ENCODE measurements at regions not wholly inside any gene's neighbourhood (a gene's known extent, or its start where the extent isn't known, plus 50 kb on each side); places are given as distances from the start of the nearest gene placed in this dataset.
"Not testable (repeated sequence)": the region's sequence is repeated elsewhere in the genome, so short reads cannot be mapped to it uniquely, and the experiment has no call there.

DNA sequence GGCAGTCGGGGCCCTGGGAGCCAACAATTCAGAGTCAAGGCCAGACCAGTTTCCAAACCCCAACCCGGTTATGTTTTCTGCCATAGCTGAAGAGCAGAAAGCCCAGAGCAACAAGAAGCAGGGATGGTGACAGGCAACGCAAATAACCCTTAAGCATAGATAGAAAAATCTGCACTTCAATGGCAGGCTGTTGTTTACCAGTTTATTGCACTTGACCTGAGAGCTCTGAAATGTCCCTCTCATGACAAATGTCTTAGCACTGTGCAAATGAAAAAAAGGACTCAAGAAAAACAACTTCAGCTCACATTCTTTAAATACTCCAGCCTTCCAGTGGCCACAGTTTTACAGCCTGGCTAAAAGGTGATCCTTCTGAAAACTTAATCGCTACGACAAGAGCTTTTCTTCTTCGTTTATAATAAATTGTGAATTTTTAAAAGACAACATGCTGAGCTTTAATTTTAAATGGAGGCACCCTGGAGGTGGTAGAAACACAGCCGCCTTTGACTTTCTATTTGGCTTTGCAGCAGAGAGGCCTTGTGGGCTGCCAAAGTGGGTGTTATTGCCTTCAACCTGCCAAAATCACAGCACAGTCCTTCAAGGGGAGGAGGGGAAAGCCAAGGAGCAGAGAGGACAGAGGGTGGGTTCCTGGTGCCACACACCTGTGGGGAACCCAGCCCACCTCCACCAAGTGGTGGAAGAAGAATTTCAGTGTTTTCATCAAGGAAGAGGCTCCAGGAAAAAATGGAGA lies 289.5 kb upstream of the CDYL start:
- DNase-seq, result no peak

DNA sequence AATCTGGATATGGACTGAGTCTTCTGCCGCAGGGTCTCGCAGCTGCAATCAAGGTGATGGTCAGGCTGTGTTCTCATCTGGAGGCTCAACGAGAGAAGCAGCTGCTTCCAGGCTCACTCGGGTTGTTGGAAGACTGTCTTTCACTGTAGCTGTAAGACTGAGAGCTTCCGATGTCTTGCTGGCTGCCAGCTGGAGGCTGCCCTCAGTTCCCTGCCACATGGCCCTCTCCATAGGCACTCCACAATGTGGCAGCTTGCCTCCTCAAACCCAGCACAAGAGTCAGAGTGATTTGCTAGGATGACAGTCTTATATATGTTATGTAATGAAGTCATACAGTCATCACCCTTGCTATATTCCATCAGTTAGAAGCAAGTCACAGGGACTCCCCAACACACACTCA lies 290.5 kb upstream of the CDYL start:
- no peak for DNase-seq

GRCh38 chr6:4482461-4482860 lies 293.7 kb upstream of the CDYL start:
- DNase-seq, result no peak

DNA sequence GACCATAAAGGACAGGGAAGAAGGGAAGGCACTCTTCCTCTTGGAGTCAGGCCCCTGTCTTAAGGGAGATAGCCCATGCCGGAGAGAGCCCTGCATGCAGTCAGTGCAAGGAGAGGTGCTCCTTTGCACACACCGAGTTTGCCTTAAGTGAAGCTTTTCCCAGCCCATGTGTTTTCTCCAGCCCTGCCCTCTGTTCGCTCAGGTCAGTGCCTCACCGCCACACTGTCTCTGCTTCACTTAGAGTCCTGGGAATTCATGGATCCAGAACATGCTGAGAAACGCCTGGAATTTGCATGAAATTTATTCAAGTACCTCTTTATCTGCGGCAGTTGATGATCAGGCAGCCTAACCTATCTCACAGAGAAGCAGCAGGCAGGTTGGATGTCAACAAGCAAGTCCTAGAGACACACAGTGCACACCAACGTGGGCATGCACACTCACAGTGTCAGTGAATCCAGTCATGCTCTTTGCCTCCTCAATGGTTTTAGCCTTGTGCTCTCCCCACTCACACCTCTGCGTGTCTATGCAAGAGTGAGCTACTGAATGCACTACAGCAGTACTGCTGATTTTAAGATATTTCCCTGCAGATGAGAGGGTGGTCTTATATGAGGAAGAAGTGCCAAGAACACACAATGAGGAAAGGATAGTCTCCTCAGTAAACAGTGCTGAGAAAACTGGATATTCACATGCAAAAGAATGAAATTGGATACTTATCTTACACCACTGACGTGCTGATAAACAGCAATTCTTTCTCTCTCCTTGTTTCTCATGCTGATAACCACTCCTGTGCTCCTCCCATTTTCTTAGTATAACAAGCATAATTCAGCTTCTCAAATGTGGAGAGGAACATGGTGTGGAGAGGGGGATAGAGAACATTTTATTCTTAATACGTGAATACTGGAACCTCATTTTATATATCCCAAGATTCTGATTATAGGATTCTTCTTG lies 295.1 kb upstream of the CDYL start:
- no peak for DNase-seq

GRCh38 chr6:4478098-4478497 lies 298.1 kb upstream of the CDYL start:
- DNase-seq, result no peak

- DNase-seq, result no peak
Measured at GRCh38 chr6:4474810-4475209, 301.4 kb upstream of the CDYL start.

DNA sequence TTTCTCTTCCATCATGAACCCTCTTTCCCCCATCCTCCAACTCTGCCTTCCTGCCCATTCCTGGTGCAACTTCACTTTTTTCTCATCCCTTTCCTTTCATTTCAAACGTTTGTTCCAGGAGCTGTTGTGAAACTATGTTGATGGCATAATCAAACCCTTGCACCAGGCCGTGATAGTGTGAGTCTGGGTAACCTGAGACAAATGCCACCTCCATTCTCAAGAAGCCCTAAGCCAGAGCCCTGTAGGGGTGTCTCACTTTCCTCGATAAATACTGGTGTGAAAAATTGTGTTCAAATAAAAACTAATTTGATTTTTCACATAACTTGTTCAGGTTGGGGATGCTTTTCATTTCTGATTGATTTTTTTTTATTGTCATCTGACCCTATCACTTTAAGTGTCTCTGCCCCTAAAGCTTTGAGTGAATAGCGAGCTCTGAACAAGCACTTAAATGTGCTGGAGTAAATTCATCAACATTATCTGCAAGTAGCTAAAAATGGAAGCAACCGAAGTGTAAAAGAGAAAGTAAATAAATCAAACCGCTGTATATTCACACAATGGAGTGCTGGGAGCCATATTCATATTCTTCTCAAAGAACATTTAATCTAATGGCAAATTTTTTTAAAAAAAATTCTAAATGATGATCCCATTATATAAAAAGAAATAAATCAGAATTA lies 303.1 kb upstream of the CDYL start:
- no peak for DNase-seq

DNA sequence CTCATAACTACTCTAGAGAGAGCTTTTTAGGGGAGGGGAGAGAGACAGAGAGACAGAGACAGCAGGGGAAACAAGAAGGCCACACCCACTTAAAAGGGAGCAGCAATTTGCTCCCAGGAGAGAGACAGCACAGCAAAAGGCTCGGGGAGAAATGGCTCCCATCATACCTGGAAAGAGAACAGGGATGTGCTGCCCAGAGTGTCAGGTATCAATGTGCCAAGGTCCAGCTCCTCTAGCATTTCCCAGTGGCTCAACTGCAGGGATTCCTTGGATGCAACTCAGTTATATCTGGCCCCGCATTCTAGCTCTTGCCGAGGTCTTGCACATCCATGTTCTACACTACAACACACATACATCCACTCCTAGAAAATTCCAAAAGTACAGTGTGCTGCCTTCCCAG lies 304.0 kb upstream of the CDYL start:
- no peak for DNase-seq

GRCh38 chr6:4471515-4471914 lies 304.7 kb upstream of the CDYL start:
- DNase-seq, result not testable (repeated sequence)

DNA sequence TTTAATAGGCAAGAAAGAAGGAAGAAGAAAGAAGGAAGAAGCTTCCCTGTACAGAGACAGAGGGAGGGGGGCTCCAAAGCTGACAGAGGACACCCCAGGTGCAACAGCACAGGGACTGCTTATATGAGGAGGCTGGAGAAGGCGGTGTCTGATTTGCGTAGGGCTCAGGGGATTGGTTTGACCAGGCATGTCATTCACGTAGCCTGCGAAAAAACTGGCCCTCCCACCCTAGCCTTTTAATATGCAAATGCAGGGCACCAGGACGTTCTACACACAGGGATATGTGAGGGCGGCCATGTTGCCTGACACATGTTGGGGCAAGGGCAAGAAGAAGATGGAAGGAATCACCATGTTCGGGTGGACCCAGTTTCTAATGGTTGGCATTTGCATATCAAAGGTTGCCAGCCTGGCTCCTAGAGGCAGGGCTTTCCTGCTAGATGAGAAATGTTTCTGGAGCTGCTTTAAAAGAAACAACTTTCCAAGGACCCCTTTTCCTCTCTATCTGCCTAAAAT lies 305.4 kb upstream of the CDYL start:
- no peak for DNase-seq

DNA sequence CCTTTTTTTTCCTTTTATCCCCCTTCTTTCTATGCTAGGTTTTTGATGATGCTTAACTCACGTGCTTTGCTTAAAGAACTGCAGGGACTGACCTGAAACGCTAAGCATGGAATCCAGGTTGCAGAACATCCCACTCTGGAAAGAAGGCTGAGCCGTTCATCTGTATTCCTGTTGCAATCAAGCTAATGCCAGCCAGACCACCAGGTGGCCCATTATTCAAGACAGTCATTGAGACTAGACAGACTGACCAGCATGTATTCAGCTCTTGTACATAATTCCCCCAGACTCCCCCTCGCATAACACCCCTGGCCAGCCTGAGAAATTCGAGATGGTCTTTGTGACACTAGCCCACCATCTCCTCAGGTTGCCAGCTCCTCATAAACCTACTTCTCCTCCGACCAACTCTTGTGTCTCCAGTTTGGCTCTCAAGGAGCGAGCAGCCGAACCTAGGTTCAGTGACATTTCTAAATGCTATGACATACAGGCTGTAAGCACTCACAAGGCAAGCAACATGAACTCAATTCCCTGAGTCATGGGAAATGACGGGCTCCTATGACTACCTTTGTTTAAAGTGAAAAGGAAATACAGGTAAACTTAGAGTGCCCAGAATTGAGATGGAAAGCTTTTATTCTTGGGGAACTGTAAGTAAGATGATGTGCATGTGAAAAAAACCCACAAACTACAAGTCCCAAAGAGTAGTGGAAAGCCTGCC lies 309.3 kb upstream of the CDYL start:
- no peak for DNase-seq

- DNase-seq, result no peak
Measured at GRCh38 chr6:4466261-4466660, 309.9 kb upstream of the CDYL start.

DNA sequence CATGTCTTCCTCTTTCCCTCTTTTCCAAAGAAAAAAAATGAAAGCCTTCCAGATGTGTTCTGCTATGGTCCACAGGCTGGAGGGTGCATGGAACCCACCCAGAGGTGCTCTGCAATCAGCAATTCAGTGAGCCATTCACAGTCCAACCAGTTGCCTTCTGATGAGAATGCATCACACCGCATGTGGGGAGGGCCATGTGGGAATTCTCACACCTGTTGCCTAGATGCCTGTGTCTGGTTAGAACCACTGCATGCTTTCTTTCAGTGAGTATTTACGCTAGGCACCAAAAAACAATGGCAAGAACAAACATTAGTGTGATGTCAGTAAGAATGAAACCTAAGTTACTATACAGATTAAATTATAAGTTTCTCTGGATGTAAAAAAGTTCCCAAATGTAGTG lies 311.6 kb upstream of the CDYL start:
- no peak for DNase-seq

GRCh38 chr6:4463236-4463635 lies 313.0 kb upstream of the CDYL start:
- no peak for DNase-seq

DNA sequence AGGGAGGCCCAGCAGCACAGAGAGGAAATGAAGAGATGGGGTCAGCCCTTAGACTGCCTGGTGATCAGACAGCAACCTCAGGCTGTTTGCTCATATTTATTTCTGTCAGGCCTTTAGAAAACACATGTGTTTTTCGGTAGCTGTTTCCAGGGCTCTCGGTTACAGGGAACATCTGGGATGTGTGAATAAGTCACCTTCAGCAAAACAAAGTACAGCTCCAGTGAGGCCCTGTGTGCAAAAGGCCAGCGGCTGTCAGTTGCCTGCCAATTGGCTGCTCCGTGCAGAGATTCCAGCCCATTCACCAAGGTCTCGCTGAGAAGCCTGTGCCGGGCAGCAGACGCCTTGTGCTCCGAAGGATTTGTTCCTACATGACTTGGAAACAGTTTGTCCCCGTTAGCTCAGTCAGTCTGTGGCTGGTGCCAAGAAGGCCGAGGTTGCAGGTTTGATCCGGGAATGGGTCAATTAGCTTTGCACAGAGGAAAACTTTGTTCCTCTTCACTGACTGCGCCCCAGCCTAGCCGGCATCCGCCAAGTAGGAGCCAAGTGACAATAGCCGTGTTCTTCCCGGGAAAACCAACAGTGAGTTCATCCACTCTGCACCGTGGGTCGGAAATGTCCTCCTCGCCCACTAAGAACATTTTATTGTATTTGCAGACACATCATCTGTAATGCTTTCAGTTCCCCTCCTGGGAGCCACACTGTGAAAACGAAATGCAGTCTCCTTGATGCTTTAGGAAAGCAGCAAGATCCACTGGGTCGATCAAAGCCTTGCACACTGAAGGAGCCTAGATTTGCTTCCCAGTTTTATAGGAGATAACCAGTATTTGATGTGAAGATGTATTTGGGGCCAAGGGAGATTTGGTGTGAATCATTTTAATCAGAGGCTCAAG lies 315.4 kb upstream of the CDYL start:
- DNase-seq, result no peak

DNA sequence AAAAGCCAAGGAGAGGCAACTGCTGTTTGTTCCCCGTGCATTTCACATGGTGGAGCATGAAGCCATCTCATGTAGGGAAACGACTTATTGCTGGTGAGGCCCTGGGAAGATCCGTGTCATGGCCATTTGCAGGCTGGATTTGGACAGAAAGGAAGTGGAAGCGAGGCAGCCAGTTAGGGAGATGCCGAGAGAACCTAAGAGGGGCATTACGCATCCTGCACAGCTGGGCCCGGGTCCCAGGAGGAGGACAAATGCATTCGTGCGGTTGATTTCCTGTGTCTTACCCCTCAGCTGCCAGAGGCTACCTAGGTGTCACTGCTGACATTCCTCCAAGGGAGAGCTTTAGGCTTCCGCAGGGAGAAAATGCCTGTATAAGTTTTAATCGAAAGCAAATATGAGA lies 316.2 kb upstream of the CDYL start:
- DNase-seq, result no peak

DNA sequence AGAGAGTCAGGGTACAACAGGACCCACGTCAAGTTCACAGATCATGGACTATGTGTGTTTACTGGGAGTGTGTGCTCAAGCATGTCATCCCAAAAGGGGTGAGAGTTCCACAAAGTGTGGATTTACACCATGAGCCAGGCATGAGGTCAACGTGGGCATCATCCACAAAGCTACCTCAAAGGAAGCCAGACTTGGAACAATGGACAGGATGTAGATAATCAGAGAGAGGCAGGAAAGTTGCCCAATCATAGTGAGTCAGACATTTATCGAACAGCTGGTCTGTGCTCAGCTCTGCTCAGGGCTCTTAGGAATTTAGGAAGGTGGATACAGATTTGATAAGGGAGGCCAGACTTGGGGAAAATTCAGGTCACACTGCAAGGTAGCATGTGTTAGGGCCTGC lies 317.2 kb upstream of the CDYL start:
- DNase-seq, result no peak

DNA sequence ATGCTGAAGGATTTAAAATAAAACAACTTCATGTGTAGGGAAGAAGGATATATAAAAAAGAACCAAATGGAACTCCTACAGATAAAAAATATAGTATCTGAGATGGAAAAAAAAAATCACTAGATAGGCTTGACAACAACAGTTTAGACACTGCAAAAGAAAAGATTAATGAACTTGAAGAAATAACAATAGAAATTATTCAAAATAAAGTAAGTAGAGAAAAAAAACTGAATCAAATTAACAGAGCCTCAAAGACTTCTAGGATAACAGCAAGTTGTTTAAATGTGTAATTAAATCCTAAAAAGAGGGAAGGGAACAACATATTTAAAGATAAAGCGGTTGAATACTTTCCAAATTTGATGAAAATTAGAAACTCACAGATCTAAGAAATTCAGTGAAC lies 316.3 kb upstream of the ECI2 start:
- no peak for DNase-seq

DNA sequence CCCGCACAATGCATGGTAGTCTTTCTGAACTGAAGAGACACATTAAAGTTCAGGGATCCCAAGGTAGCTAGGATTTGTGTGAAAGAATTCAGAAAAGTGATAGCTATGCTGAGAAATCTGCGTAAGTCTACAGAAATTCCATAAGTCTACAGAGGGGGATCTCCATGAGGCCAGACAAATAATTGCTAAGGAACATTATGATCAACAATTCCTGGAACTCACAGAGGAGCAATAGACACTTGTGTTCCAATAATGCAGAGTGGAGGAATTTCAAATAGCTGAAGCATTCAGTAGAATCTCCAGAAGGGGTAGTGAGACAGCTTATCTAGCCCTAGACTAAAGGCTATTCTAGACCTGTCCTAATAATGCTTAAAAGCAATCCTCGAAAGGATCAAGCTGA lies 315.7 kb upstream of the ECI2 start:
- DNase-seq, result no peak

GRCh38 chr6:4450237-4450636 lies 314.9 kb upstream of the ECI2 start:
- no peak for DNase-seq

DNA sequence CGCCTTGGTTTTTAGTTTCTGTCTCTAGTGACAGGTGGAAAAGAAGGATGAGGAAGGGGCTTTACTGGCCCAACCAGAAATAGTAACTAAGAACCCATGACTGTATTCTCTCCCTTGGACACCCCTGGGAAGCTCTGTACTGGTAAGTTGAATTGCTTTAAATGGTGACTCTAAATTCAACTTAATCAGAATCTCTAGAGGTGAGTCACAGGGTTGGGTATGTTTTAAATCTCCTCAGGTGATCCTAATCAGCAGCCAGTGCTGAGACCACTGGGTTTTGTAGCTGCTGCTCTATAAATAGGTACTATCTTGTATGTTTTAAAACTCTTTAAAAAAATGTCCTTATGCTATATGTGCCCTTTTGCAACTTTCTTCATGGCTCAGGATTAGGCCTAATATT lies 314.0 kb upstream of the ECI2 start:
- DNase-seq, result no peak

GRCh38 chr6:4448841-4449240 lies 313.5 kb upstream of the ECI2 start:
- DNase-seq, result no peak

Measured in GF-D8 (cell line).